HG03457 (cell line): ENCODE measurements at regions not wholly inside any gene's neighbourhood (a gene's known extent, or its start where the extent isn't known, plus 50 kb on each side); places are given as distances from the start of the nearest gene placed in this dataset.

ENCODE experiments used
- ATAC-seq: cut with Tn5 transposase; IDR thresholded peaks from one replicate; pipeline ENCODE4 v1.9.1; 2021; ENCODE audit warnings: moderate number of reproducible peaks; ENCODE audit not compliant: unreplicated experiment

GRCh38 chr6:104617591-104617990 lies 242.1 kb downstream of the HACE1 start:
- ATAC-seq = no peak

GRCh38 chr6:104614394-104614793 lies 245.3 kb downstream of the HACE1 start:
- ATAC-seq = no peak

GRCh38 chr6:104613416-104614001 lies 246.2 kb downstream of the HACE1 start:
- no peak for ATAC-seq

- no peak for ATAC-seq
Measured at GRCh38 chr6:104612541-104612940, 247.2 kb downstream of the HACE1 start.

GRCh38 chr6:104608101-104608500 lies 251.6 kb downstream of the HACE1 start:
- ATAC-seq = no peak

GRCh38 chr6:104607501-104607900 lies 252.2 kb downstream of the HACE1 start:
- ATAC-seq = no peak

GRCh38 chr6:104606361-104606760 lies 253.4 kb downstream of the HACE1 start:
- no peak for ATAC-seq

GRCh38 chr6:104604685-104605084 lies 255.0 kb downstream of the HACE1 start:
- ATAC-seq = no peak

- no peak for ATAC-seq
Measured at GRCh38 chr6:104603108-104603745, 256.5 kb downstream of the HACE1 start.

- ATAC-seq = no peak
Measured at GRCh38 chr6:104601721-104602120, 258.0 kb downstream of the HACE1 start.

GRCh38 chr6:104601131-104601651 lies 258.5 kb downstream of the HACE1 start:
- ATAC-seq = no peak

GRCh38 chr6:104600639-104600931 lies 259.1 kb downstream of the HACE1 start:
- no peak for ATAC-seq

GRCh38 chr6:104599821-104600638 lies 259.7 kb downstream of the HACE1 start:
- no peak for ATAC-seq

- ATAC-seq = no peak
Measured at GRCh38 chr6:104597541-104598050, 262.1 kb downstream of the HACE1 start.

GRCh38 chr6:104596091-104596490 lies 263.6 kb downstream of the HACE1 start:
- ATAC-seq = no peak

GRCh38 chr6:104595311-104595820 lies 264.4 kb downstream of the HACE1 start:
- no peak for ATAC-seq

GRCh38 chr6:104591573-104592334 lies 268.0 kb downstream of the HACE1 start:
- ATAC-seq = no peak

GRCh38 chr6:104589940-104590339 lies 269.8 kb downstream of the HACE1 start:
- no peak for ATAC-seq

- ATAC-seq = no peak
Measured at GRCh38 chr6:104585646-104586045, 274.1 kb downstream of the HACE1 start.

- no peak for ATAC-seq
Measured at GRCh38 chr6:104580452-104580851, 279.3 kb downstream of the HACE1 start.

GRCh38 chr6:104579310-104579863 lies 280.3 kb downstream of the HACE1 start:
- no peak for ATAC-seq
